ENCODE measurements at regions not wholly inside any gene's neighbourhood (a gene's known extent, or its start where the extent isn't known, plus 50 kb on each side); places are given as distances from the start of the nearest gene placed in this dataset.

GRCh38 chr13:21318891-21319532 lies 140.1 kb downstream of the ZDHHC20 start:
- no peak for DNase-seq

GRCh38 chr13:21319869-21320641 lies 139.0 kb downstream of the ZDHHC20 start:
- DNase-seq: no peak

GRCh38 chr13:21320642-21321034 lies 138.5 kb downstream of the ZDHHC20 start:
- no peak for DNase-seq

- DNase-seq: no peak
These were observed 137.8 kb downstream of the ZDHHC20 start for GRCh38 chr13:21321269-21321668.

GRCh38 chr13:21322327-21322965 lies 136.7 kb downstream of the ZDHHC20 start:
- DNase-seq: no peak
